Panc1 (cell line): ENCODE measurements at regions not wholly inside any gene's neighbourhood (a gene's known extent, or its start where the extent isn't known, plus 50 kb on each side); places are given as distances from the start of the nearest gene placed in this dataset.

ENCODE experiments used
- ATAC-seq: fragments of 200-7000 bp; cut with Tn5 transposase; 2 replicates; pipeline ENCODE4 v1.9.1; 2020; ENCODE audit warnings: mild to moderate bottlenecking, moderate library complexity
- BruUV-seq: library from RNA; stranded (reverse); fragments of 400-500 nt; replicated peaks from 2 replicates; lab custom pipeline; 2021; lab: Mats Ljungman, UMichigan
- CTCF ChIA-PET: fragments of 300-600 bp; sonication (Branson Sonifier 250); formaldehyde crosslinking; loops from one replicate; lab custom pipeline; 2022; ENCODE audit warnings: antibody characterized with exemption; lab: Charles Lee
- POLR2A ChIA-PET: fragments of 300-600 bp; sonication (Branson Sonifier 250); formaldehyde crosslinking; loops from one replicate; lab custom pipeline; 2022; ENCODE audit warnings: antibody characterized with exemption; lab: Charles Lee
- DNase-seq: peaks from one replicate; pipeline ENCODE4 v3.0.0-alpha.2; 2010; ENCODE audit warnings: low read depth, low spot score
- H3K27ac ChIP-seq: 2 replicates; pipeline ENCODE4 v1.5.1; 2011; ENCODE audit warnings: mild to moderate bottlenecking, low read length, inconsistent platforms
- H3K27me3 ChIP-seq: fragments of 200-500 bp; sonication (Bioruptor generic); 2 replicates; pipeline ENCODE4 v1.6.0; 2014; ENCODE audit warnings: low read length, inconsistent platforms; ENCODE audit not compliant: control insufficient read depth, insufficient read depth
- H3K36me3 ChIP-seq: fragments of 200-500 bp; sonication (Bioruptor generic); 2 replicates; pipeline ENCODE4 v1.5.1; 2014; ENCODE audit warnings: inconsistent platforms, mild to moderate bottlenecking, low read length, moderate library complexity; ENCODE audit not compliant: control insufficient read depth, insufficient read depth
- H3K4me1 ChIP-seq: 2 replicates; pipeline ENCODE4 v1.5.1; 2011; ENCODE audit warnings: inconsistent platforms, mild to moderate bottlenecking, low read length, moderate library complexity; ENCODE audit not compliant: control insufficient read depth, insufficient read depth
- H3K4me3 ChIP-seq, 2 experiments: 2 replicates each; pipeline ENCODE4 v1.5.1; 2011 to 2012; ENCODE audit warnings: low read depth in 2 of 2, low read length in 2 of 2, mild to moderate bottlenecking in 2 of 2, inconsistent platforms in 1 of 2, moderate library complexity in 1 of 2
- H3K9me3 ChIP-seq: fragments of 200-500 bp; sonication (Bioruptor generic); 2 replicates; pipeline ENCODE4 v1.5.1; 2014; ENCODE audit warnings: low read depth, mild to moderate bottlenecking, inconsistent platforms, low read length, moderate library complexity; ENCODE audit not compliant: control insufficient read depth, insufficient read depth
- CTCF ChIP-seq: fragments of 450-650 bp; IDR thresholded peaks from 2 replicates; pipeline ENCODE4 v1.5.1; 2017; ENCODE audit warnings: mild to moderate bottlenecking
- POLR2AphosphoS5 ChIP-seq: IDR thresholded peaks from 2 replicates; pipeline ENCODE4 v1.6.1; 2012; ENCODE audit warnings: mild to moderate bottlenecking, low read depth, low read length, moderate library complexity
- REST ChIP-seq, 2 experiments: IDR thresholded peaks; 2 replicates each; pipeline ENCODE4 v1.6.1; 2011 to 2012; ENCODE audit warnings: low read depth in 2 of 2, control low read depth in 1 of 2, low read length in 1 of 2, mild to moderate bottlenecking in 1 of 2, moderate library complexity in 1 of 2; ENCODE audit not compliant: insufficient read depth in 1 of 2
- SIN3A ChIP-seq: IDR thresholded peaks from 2 replicates; pipeline ENCODE4 v1.6.1; 2012; ENCODE audit warnings: low read depth, mild to moderate bottlenecking, low read length, moderate library complexity, borderline replicate concordance; ENCODE audit not compliant: insufficient read depth
- TCF7L2 ChIP-seq: IDR thresholded peaks from 2 replicates; pipeline ENCODE4 v1.6.1; 2011; ENCODE audit warnings: mild to moderate bottlenecking, low read depth, low read length, inconsistent platforms
- in situ Hi-C: cut with HindIII; loops from 2 replicates; pipeline ENCODE4 v1.10.0; 2016; ENCODE audit warnings: low sequenced_read_pairs, low pct_unique_long_range_greater_than_20kb
- intact Hi-C: fragments of 100-400 bp; cut with micrococcal nuclease; formaldehyde crosslinking; loops from one replicate; pipeline ENCODE4 v1.10.0; 2022; ENCODE audit not compliant: unreplicated experiment

- H3K27ac ChIP-seq, result no peak overlapping the region
- no peak for TF ChIP-seq TCF7L2
- no peak for TF ChIP-seq SIN3A
- no peak for TF ChIP-seq REST (IDR thresholded peaks at IDR 0.05; ENCODE audit: insufficient read depth in 1 of 2, low read depth in 2 of 2, low read length in 1 of 2)
- no peak for TF ChIP-seq CTCF
- no peak for TF ChIP-seq POLR2AphosphoS5
- in situ Hi-C loops, result no loop called here
- H3K9me3 ChIP-seq, result no peaks in the 10 kb centered on the region
- intact Hi-C loops, result no loop called here
- H3K27me3 ChIP-seq, result no peaks in the 10 kb centered on the region
- ChIA-PET POLR2A (no interaction called here), CTCF (no interaction called here)
- no peaks in the 10 kb centered on the region for H3K36me3 ChIP-seq
- no peak overlapping the region for H3K4me3 ChIP-seq
- no TSS peak for BruUV-seq
- H3K4me1 ChIP-seq, result no peaks in the 10 kb centered on the region
- ATAC-seq (no peak), DNase-seq (no peak)
Observed at GRCh38 chr15:94056314-94056713, 175.0 kb upstream of the MCTP2 start.

GRCh38 chr15:94053626-94054025 lies 177.7 kb upstream of the MCTP2 start:
- ChIA-PET CTCF (no interaction called here), POLR2A (no interaction called here)
- Histone ChIP-seq H3K27me3 (no peaks in the 10 kb centered on the region), H3K27ac (no peak overlapping the region), H3K36me3 (no peaks in the 10 kb centered on the region), H3K9me3 (no peaks in the 10 kb centered on the region), H3K4me1 (no peaks in the 10 kb centered on the region), H3K4me3 (no peak overlapping the region)
- in situ Hi-C loops, result no loop called here
- intact Hi-C loops, result no loop called here
- BruUV-seq, result no TSS peak
- no peak for DNase-seq
- no peak for ATAC-seq
- no peak for TF ChIP-seq TCF7L2
- TF ChIP-seq POLR2AphosphoS5, result no peak
- no peak for TF ChIP-seq REST (IDR thresholded peaks at IDR 0.05; ENCODE audit: insufficient read depth in 1 of 2, low read depth in 2 of 2, low read length in 1 of 2)
- no peak for TF ChIP-seq SIN3A
- no peak for TF ChIP-seq CTCF
